GM21515 (cell line): ENCODE measurements at regions not wholly inside any gene's neighbourhood (a gene's known extent, or its start where the extent isn't known, plus 50 kb on each side); places are given as distances from the start of the nearest gene placed in this dataset.
"Not testable (repeated sequence)": the region's sequence is repeated elsewhere in the genome, so short reads cannot be mapped to it uniquely, and the experiment has no call there.

Experiments
- ATAC-seq: cut with Tn5 transposase; IDR thresholded peaks from one replicate; pipeline ENCODE4 v1.9.1; 2021; ENCODE audit not compliant: unreplicated experiment

DNA sequence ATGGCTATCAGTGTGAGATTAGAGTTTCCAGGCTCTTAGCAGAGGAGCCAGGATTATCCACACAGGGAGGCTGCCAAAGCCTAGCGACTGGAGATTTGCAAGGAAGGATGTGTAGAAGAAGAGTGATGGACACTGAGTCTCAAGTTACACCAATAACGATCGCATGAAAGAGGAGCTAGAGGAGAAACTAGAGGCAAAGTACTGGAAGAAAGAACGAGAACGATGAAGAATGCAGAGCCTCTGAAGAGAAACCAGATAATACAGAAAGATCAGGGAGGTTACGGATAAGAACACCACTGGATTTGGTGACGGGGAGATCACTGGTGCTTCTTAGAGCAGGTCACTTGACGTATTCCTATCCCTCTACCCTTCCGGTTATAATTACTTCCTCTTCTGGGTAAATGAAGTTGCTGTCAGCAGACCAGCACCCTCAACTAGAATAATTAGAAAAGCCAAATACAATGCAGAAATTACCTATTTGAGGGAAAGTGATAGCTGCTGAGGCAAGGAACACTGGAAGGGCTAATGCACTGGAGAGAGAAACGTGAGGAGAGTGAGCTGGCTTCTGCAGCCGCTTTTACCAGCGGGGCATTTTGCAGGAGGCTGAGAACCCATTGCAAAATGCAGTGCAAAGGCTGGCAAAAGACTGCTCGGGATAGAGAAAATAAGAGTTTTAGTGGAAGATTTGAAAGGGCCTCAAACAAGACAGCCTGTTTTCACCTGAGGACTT is 93.1 kb upstream of the HIF1A start:
- ATAC-seq, result no peak

DNA sequence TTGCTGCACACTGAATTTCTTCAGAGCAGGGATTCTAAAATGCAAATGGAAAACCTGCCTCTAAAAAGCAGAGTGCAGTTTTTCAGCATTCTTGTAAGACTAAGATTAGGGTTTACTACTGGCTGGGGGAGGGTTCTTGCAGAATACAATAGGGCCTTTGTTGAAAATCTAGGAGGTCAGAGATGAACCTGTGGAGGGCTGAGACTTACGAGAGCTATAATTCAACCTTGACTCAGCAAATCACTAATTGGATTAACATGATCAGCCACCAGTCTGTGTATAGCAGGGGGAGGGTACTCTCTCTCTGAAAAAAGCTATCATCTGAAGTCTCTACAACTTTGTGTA is 92.6 kb upstream of the HIF1A start:
- no peak for ATAC-seq

DNA sequence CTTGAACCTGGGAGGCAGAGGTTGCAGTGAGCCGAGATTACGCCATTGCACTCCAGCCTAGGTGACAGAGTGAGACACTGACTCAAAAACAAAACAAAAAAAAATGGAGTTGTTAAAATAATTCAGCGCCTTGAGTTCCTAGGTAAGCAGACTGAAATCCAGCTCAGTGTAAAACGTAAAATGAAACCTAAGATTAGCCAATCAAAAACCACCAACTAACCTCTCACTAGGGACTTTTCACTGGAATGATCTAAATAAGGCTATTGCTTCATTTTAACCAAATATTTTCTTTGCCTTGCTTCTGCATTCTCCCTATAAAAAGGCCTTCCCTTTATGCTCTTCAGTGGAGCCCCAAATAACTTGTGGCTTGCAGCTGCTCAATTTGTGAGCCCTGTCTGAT is 91.6 kb upstream of the HIF1A start:
- no peak for ATAC-seq

DNA sequence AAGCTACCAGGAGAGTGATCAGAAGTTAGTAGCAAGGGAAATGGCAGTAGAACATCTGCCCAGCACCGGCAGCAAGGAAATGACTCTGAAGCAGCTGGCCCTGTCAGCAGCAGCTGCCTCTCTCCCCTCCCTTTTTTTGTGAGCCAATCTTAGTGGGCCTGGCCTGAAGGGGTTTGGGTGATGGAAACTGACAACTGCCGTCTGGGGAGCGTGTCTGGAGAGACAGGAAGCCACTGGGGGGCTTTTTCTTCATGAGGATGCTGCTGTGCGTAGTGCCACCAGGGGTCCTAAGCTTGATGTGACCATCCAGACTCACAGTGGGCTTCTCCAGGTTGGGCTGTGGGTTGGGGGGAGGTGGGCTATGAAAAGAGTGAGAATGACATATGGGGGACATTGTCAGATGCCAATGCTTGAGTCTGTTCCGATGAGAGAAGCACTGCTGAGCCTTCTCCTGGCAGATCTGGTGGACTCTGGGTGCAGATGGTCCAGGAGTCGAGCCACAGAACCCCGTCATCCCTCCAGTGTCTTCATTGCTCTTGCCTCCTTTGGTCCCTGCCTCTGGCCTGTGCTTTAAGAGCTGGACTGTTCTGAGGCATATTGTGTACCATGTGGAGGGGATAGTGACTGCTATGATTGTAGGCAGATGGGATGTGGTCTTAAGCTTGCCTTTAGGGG is 87.6 kb upstream of the HIF1A start:
- ATAC-seq, result no peak

DNA sequence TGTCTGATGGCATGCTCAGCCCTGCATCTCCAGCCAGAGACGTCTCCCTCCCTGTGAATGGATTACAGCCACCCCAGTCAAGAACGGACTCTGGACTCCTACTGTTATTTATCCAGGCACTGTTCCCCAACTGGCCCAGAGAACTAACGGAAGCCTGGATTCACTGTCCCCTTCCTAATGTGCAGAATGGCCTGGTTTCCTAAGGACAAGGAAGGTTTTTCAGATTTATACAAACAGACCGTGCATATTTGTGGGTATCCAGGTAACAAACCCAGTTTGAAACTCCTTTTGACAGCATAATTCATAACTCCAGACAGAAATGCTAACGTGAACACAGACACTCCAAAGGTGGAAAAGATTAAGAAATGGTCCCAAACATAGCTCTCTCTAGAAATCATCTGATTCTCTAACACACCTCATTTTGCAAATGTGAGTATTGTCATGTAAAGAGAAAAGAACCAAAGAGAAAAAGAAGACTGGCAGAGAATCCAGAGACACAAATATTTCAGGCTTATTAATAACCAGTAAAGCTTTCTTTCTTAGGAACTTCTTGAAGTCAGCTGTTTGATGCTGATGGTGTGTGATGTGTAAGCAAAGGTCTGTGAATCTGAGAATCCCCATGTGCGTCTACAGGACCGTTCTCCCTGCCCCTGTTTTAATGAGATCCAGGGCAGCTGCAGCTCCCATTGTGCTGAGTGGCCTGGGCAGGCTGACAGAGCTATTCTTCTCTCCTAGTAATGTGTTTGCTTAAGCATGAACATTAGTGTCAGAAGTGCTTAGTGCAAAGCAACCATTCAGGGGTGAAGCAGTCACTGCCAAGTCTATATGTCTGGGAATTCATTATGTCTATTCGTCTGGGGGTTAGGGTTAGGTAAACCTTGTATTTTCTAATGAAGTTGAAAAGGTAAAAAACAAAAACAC is 86.8 kb upstream of the HIF1A start:
- ATAC-seq, result no peak

DNA sequence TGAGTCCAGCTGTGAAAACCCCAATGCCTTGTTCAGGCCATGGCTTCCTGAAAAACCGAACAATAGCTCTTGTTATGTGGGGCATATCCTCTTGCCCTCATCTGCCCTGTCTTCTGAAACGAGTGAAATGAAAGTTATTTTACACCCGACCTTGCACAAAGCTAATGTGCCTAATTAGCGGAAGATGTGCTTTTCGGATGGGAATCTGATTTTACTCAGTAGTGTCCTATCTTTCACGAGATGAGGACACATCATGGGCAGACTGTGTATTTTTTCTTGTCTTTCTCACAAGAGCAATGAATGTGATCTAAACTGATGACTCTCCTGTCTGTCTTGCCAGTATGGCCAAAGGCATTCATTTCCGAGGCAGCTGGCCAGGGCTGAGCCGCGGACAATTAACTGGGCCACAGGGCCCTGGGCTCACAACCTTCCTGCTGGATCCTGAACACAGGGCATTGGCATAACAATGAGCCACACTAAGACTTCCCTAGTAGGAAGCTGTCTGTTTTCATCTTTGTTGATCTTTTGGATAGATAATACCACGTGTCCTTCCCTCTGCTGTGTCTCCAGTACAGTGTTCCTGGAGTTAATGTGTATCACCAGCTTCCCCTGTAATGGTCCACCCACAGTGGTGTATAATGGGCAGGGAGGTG is 86.0 kb upstream of the HIF1A start:
- ATAC-seq, result no peak

DNA sequence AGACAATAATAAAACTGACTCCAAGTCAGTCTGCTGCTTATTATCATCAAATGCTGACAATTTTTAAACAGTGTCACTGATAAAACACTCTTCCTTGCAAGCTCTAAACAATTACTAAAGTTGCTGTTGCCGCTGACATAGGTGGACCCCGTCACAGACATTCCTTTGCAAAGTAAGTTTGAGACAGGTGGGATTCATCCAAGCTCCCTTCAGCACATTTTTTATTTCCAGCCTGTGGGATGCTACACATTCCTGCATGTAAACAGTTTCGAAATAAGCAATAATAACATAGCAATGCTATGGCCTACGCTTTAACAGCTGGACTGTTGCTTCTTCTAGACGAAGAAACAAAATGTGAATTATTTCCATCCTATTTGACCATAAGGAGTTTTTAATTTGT is 85.4 kb upstream of the HIF1A start:
- ATAC-seq, result no peak

DNA sequence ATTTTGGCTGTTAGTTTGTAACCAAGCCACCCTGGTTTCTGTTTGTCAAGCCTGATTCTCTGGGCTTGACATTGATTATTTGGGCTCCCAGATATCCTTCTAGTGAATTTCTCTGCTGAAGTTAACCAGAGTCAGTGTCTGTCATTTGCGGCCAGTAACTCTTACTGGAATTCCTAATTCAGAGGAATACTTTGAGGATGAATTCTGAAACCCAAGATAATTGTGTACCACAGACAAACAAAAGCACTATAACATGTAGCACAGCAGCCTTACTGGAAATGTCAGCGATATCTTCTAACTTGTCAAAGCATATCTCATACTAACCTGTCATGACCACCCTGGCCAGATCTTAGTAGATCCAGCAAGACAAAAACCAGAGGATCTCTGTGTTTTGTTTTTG is 84.4 kb upstream of the HIF1A start:
- ATAC-seq, result no peak

DNA sequence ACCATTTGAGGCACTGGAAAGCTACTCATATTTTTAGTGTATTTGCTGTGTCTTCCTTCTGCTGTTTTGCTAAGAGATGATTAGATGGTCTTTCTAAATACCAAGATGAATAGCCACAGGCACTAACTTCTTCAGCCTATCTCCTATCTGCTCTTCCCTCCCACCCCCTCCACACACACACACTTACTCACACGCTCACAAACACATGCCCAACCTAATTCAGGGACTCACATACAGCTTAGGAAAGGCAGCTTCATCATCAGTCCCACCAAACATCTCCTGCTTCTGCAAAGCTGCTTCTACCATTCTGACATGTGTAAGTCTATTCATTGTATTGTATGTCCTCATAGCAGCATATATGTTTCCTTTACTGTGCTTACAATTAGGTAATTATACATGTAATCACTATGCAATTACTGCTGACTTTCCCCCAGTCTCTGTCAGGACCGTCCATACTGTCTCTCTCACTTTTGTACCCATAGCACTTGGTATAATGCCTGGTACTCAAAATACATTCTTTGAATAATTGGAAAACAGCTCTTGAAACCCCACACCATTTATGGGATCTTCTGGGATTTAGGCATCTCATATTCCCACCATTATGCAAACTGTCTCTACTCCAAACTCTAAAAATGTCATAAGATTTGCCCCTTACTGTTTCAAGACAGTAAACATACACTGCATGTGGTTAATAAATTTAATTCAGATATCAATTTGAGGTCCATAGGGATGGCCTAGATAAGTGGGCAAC is 83.3 kb upstream of the HIF1A start:
- no peak for ATAC-seq

DNA sequence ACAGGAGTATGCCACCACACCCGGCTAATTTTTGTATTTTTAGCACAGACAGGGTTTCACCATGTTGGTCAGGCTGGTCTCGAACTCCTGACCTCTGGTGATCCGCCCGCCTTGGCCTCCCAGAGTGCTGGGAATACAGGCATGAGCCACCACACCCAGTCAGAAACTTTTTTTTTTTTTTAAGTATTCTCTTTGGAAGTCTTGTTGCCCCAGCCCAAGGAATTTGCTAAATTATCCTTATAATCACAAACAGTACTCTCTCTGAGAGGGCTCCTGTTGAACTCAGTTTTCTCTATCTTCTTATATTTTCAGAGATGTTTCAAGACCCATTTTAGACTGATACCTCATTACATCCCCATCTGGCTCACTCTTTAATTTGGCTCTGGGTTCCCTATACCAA is 82.3 kb upstream of the HIF1A start:
- ATAC-seq, result not testable (repeated sequence)

DNA sequence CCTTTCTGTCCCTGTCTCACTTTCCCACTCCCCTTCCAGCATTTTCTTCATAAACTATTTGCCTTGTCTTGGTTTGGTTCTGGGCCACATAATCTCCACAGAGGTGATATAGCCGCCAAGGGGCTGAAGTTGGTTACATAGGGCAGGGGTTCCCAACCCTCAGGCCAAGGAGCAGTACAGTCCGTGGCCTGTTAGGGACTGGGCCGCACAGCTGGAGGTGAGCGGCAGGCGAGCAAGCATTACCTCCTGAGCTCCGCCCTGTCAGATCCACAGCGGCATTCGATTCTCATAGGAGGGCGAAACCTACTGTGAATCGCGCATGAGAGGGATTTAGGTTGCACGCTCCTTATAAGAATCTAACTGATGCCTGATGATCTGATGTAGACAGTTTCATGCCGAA is 80.6 kb upstream of the HIF1A start:
- ATAC-seq, result no peak

DNA sequence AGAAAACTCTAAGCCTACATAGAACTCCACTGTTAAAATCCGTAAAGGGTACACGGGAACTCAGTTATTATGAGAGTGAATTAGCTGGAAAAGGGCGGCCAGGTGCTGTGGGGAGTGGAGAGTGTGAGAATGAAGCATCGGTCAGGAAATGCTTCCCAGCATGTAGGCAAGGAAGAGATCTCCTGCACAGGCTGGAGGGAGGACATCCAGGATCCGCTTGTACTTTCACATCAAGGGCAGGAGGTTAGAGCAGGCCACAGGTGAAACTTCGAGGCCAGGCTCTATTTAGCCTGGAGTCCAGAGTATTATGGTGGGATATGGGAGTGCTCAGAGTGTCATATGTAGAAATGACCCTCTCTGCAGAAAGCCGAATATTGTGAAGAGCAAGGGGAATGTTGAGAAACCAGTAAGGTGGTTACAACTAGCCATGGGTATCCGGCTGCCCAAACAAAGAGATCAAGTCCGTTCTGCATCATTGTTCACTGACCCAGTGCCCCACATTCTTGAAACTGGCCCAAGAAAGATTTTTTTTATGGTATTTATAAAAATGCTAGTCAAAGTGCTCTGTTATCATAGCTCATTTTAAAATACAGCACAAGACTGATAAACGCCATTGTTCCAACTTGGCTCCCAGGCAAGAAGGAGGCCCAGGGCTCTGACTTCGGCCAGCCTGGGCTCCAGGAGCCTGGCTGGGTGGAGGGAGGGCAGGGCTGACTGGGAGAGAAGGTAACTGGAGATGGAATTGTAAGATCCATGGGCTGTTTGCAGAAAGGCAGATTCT is 79.4 kb upstream of the HIF1A start:
- no peak for ATAC-seq

DNA sequence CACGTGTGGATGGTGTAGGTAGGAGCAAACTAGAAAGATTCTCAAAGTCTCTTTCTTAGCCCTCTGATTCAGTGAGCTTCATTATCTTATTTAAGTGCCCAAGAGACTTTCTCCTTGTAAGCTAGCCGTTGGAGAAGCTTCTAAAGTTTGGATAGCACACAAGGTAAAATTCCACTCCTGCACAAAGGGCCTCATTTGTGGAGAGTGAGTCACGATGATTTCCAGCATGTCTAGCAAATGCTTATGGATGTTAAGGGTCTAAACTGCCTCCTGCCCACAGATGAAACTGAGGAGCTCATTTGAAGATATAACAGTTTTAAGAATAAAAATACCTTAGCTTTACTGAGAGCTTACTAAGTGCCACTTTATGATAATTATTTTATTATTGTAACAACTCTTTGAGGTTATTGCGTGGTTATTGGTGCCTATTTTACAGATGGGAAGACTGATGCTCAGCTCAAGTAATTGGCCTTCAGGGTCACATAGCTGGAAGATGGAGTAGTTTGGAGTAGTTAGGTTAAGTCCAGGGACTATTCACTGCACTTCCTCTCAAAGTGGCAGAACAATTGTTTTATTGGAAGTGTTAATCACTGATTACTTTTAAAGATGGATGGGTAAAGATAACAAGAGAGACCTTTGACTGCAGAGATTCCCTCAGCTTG is 78.7 kb upstream of the HIF1A start:
- ATAC-seq, result no peak

DNA sequence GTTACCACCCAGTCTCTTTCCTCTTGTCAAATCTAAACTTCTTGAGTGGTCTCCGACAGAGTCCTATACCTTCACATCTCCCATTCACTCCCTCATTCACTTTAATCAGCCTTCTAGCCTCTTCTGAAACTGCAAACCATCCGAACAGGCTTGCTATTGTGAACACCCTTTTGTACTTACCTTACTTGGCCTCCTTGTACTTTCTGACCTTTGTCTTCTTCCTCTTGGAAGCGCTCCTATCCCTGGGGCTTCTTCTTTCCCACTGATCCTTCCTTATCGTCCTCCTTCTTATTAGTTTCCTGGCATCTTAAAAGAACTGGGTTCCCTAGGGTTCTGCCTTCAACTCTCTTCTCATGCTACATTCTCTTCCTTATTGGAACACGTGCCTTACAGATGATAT is 76.9 kb upstream of the HIF1A start:
- ATAC-seq, result no peak

DNA sequence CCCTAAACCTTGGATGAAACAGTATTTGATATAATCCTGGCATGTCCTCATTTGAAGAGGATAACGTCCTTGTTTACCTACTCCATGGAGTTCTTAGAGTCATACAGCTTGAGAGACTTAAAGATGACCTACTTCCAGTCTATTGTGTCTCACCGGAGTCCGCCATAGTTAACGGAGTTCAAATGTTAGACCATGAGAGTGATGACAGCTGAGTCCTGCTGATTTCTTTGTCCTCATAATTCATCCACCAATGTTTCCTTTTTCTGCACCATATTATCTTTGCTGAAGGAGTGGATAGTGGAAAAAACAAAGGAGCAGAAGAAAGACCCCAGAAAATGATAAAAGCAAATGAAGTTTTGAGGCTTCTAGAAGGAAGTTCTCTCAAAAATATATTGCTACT is 75.8 kb upstream of the HIF1A start:
- ATAC-seq, result no peak

DNA sequence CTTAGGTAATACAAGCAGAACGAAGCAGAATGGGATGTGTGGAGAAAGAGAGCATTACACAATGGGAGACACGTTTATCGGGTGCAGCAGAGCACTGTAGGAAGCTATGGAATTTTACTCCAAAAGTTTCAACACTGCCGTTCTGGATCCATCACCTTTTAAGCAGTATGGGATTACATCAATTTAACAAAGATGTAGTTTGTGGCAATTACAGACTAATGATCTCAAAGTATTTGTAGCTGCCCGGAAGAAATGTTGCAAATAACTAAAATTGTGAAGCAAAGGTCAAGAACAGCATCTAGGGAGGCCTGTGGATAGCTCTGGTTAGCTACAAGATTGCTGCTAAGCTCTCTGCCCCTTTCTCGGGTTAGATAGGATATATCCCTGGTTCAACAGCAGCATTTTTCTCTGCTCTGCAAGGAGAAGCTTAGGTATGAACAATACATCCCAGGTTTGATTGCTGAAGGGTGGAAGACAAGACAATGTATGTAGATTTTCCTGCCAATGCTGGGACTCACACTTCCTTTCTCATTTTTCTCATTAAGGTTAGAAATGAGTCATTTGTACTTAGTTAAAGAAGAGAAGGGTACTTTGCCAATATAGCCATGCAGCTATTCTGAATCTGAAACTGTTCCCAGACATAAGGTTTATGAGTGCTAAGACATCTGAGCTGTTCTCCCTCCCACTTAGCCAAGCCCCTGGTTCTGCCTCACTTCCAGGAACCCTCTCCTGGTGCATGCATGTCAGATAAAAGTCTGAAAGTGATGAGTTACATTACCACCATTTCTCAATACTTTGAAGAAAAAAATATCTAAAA is 75.0 kb upstream of the HIF1A start:
- peak; percentile 63 for ATAC-seq

DNA sequence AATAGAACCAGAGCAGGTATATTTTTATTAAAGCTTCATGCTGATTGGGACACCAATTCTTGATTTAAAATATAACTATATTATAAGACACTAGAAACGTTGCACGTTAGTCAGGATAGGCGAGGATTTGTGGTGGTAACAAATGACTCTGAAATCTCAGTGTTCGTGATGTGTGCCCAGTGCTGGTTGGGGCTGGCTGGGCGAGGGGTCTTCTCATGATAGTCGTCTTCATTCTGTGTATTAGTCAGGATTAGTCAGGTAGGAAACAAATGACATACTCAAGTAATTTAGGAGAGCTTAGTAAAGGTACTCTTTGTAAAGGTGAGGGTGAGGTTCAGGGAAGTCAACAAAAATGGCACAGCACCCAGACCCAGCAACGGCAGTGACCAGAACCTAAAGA is 73.9 kb upstream of the HIF1A start:
- no peak for ATAC-seq

DNA sequence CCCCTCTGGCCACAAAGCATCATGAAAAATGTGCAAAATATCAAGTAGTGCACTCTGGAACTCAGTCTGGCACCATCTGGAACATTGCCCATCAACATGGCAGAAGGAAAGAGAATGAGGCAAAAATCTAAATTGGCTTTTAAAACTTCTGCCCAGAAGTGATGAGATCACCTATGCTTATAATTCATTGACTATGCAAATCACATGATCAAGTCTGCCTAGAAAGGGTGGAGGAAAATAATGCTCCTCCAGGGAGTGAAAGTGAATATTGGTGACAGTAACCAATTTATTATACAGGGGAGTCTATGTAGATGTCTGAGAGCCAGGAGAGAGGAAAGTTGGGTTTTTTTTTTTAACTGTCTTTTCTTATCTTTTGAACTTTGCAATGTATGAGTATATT is 73.3 kb upstream of the HIF1A start:
- no peak for ATAC-seq

DNA sequence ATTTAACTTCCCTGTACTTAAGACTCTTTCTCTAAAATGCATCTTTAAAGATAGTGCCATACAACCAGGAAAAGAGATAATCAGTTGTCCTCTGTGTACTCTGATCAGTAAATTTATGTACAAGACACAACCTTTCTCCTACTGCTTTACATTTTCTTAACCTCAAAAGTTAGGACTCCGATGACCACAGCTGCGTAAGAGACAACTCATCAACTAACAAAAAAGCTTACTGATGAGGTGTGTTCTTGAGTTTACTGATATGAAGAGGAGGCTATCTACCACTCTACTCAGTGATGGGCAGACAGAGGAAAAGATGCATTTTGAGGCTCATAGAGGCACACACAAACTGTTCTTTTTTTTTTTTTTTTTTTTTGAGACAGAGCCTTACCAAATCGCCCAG is 71.4 kb upstream of the HIF1A start:
- ATAC-seq, result no peak
